ENCODE measurements at regions not wholly inside any gene's neighbourhood (a gene's known extent, or its start where the extent isn't known, plus 50 kb on each side); places are given as distances from the start of the nearest gene placed in this dataset.

GRCh38 chr11:115792903-115793302 is 288.7 kb upstream of the CADM1 start:
- H3K4me3 ChIP-seq (ENCODE audit: low read length), result no peak overlapping the region
- no peak for TF ChIP-seq ZNF274 (IDR thresholded peaks at IDR 0.05; ENCODE audit: low read depth, low read length)

- no peak overlapping the region for H3K4me3 ChIP-seq (ENCODE audit: low read length)
- TF ChIP-seq ZNF274 (IDR thresholded peaks at IDR 0.05; ENCODE audit: low read depth, low read length), result no peak
Measured at GRCh38 chr11:115787302-115787701, 283.1 kb upstream of the CADM1 start.

GRCh38 chr11:115784796-115785521 is 280.7 kb upstream of the CADM1 start:
- no peak for TF ChIP-seq ZNF274 (IDR thresholded peaks at IDR 0.05; ENCODE audit: low read depth, low read length)
- H3K4me3 ChIP-seq (ENCODE audit: low read length), result no peak overlapping the region

- no peak overlapping the region for H3K4me3 ChIP-seq (ENCODE audit: low read length)
- TF ChIP-seq ZNF274 (IDR thresholded peaks at IDR 0.05; ENCODE audit: low read depth, low read length), result no peak
Measured at GRCh38 chr11:115780646-115781362, 276.6 kb upstream of the CADM1 start.

GRCh38 chr11:115778928-115779650 is 274.9 kb upstream of the CADM1 start:
- no peak for TF ChIP-seq ZNF274 (IDR thresholded peaks at IDR 0.05; ENCODE audit: low read depth, low read length)
- no peak overlapping the region for H3K4me3 ChIP-seq (ENCODE audit: low read length)

- no peak for TF ChIP-seq ZNF274 (IDR thresholded peaks at IDR 0.05; ENCODE audit: low read depth, low read length)
- H3K4me3 ChIP-seq (ENCODE audit: low read length), result no peak overlapping the region
Measured at GRCh38 chr11:115776916-115777315, 272.7 kb upstream of the CADM1 start.

- no peak for TF ChIP-seq ZNF274 (IDR thresholded peaks at IDR 0.05; ENCODE audit: low read depth, low read length)
- H3K4me3 ChIP-seq (ENCODE audit: low read length), result no peak overlapping the region
Measured at GRCh38 chr11:115775846-115776245, 271.6 kb upstream of the CADM1 start.

- no peak for TF ChIP-seq ZNF274 (IDR thresholded peaks at IDR 0.05; ENCODE audit: low read depth, low read length)
- no peak overlapping the region for H3K4me3 ChIP-seq (ENCODE audit: low read length)
Measured at GRCh38 chr11:115774756-115775155, 270.5 kb upstream of the CADM1 start.

- no peak overlapping the region for H3K4me3 ChIP-seq (ENCODE audit: low read length)
- no peak for TF ChIP-seq ZNF274 (IDR thresholded peaks at IDR 0.05; ENCODE audit: low read depth, low read length)
Measured at GRCh38 chr11:115769891-115770290, 265.7 kb upstream of the CADM1 start.

- H3K4me3 ChIP-seq (ENCODE audit: low read length), result no peak overlapping the region
- TF ChIP-seq ZNF274 (IDR thresholded peaks at IDR 0.05; ENCODE audit: low read depth, low read length), result no peak
Measured at GRCh38 chr11:115767883-115768282, 263.7 kb upstream of the CADM1 start.

- no peak overlapping the region for H3K4me3 ChIP-seq (ENCODE audit: low read length)
- no peak for TF ChIP-seq ZNF274 (IDR thresholded peaks at IDR 0.05; ENCODE audit: low read depth, low read length)
Measured at GRCh38 chr11:115767047-115767802, 263.0 kb upstream of the CADM1 start.

GRCh38 chr11:115766561-115766960 is 262.3 kb upstream of the CADM1 start:
- TF ChIP-seq ZNF274 (IDR thresholded peaks at IDR 0.05; ENCODE audit: low read depth, low read length), result no peak

GRCh38 chr11:115765803-115766239 is 261.6 kb upstream of the CADM1 start:
- H3K4me3 ChIP-seq (ENCODE audit: low read length), result no peak overlapping the region
- TF ChIP-seq ZNF274 (IDR thresholded peaks at IDR 0.05; ENCODE audit: low read depth, low read length), result no peak

More at GRCh38 chr11:115766561-115766960, 262.3 kb upstream of the CADM1 start:
- no peak overlapping the region for H3K4me3 ChIP-seq (ENCODE audit: low read length)

GRCh38 chr11:115764176-115764575 is 260.0 kb upstream of the CADM1 start:
- no peak overlapping the region for H3K4me3 ChIP-seq (ENCODE audit: low read length)
- no peak for TF ChIP-seq ZNF274 (IDR thresholded peaks at IDR 0.05; ENCODE audit: low read depth, low read length)

Measured in GM08714 (cell line).